ENCODE measurements at regions not wholly inside any gene's neighbourhood (a gene's known extent, or its start where the extent isn't known, plus 50 kb on each side); places are given as distances from the start of the nearest gene placed in this dataset.
"Not testable (repeated sequence)": the region's sequence is repeated elsewhere in the genome, so short reads cannot be mapped to it uniquely, and the experiment has no call there.

GRCh38 chr5:119895066-119895465 is 265.7 kb downstream of the FAM170A start:
- no peak for DNase-seq (ENCODE audit: low spot score)

GRCh38 chr5:119896826-119897536 is 267.6 kb downstream of the FAM170A start:
- DNase-seq (ENCODE audit: low spot score) = no peak

- DNase-seq (ENCODE audit: low spot score) = no peak
Observed at GRCh38 chr5:119897537-119898370, 268.4 kb downstream of the FAM170A start.

- DNase-seq (ENCODE audit: low spot score) = no peak
Observed at GRCh38 chr5:119899981-119900380, 270.6 kb downstream of the FAM170A start.

GRCh38 chr5:119902593-119902992 is 273.2 kb downstream of the FAM170A start:
- no peak for DNase-seq (ENCODE audit: low spot score)

DNA sequence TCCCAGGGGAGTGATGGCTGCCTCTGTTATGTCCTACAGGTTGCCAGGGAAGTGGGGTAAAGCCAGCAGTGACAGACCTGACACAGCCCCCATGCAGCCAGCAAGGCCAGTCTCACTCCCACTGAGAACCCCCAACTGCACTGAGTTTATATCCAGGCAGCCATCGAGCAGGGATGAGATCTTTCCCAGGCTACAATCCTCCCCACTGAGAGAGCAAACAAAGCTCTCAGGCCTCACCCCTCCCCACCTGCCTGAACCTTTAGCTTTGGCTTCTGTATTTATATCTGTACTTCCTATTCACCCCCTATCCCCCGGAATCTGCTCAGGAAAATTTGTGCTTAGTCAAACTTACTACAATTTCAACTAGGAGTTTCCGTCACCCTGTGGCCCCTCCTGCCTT is 284.1 kb downstream of the FAM170A start:
- DNase-seq (ENCODE audit: low spot score) = no peak

DNA sequence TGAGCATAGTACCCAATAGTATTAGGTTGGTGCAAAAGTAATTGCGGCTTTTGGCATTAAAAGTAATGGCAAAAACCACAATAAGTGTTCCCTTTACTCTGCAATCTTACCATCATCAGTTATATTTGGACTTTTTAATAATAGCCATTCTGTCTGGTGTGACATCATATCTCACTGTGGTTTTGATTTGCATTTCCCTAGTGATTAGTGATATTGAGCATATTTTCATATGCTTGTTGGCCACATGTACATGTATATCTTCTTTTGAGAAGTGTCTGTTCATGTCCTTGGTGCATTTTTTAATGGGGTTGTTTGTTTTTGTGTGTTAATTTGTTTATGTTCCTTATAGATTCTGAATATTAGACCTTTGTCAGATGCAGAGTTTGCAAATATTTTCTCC is 289.9 kb downstream of the FAM170A start:
- DNase-seq (ENCODE audit: low spot score) = no peak

DNA sequence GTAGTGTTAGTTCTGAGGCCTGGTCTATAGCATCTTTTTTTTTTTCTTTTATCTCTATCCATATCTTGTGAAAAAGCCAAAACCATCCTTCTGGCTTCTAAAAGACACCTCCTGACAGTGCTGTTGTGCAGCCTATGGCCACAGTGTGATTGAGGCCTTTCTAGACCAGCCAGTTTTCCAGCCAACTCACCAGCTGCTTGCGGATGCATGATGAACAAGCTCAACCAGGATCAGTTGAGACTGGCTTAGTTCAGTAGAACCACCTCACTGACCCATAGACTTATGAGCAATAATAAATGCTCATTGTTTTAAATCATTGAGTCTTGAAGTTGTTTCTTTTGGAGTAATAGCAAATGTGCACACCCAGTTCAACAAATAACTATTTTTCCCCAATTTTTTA is 296.9 kb downstream of the FAM170A start:
- DNase-seq (ENCODE audit: low spot score) = no peak

GRCh38 chr5:119928974-119929373 is 299.6 kb downstream of the FAM170A start:
- DNase-seq (ENCODE audit: low spot score) = no peak

- no peak for DNase-seq (ENCODE audit: low spot score)
Observed at GRCh38 chr5:119930490-119930889, 301.1 kb downstream of the FAM170A start.

DNA sequence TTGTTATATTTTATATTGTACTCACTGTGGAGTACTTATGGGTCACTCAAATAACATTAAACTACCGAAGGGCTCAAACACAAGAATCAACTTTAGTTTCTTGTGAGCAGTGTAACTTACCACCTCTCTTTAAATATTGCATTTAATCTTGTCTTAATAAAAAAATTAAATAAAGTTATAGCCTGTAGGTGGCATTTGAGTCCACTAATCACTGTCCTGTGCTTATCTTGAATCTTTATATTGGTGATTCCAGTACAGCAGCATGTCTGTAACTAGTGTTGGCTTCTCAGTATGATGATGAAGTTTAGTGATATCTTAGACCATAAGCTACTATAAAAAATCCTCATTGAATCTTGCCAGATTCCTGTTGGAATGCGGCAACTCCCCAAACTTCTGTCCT is 313.8 kb downstream of the FAM170A start:
- DNase-seq (ENCODE audit: low spot score) = no peak

- DNase-seq (ENCODE audit: low spot score) = no peak
Observed at GRCh38 chr5:119945691-119946090, 316.3 kb downstream of the FAM170A start.

- no peak for DNase-seq (ENCODE audit: low spot score)
Observed at GRCh38 chr5:119948162-119948561, 318.8 kb downstream of the FAM170A start.

GRCh38 chr5:119949426-119949999 is 320.2 kb downstream of the FAM170A start:
- no peak for DNase-seq (ENCODE audit: low spot score)

- no peak for DNase-seq (ENCODE audit: low spot score)
Observed at GRCh38 chr5:119951330-119951934, 322.1 kb downstream of the FAM170A start.

DNA sequence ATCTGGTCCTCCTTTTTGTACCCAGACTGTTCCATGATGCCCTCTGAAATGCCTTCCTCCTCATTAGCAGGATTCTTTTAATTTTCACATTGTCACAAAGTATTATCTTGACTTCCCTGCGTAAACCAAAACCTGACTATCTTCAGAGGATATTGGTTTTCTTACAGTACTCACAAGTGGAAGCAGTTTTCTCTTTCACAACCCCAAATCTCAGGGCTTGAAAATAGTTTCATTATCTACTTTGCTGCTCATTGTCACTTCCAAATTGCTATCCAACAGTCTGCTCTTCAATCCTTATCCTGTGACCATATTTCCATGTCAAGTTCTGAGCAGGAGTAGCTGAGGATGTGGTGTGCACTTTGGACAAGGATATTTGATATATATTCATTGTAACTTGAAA is 324.1 kb downstream of the FAM170A start:
- DNase-seq (ENCODE audit: low spot score) = no peak

DNA sequence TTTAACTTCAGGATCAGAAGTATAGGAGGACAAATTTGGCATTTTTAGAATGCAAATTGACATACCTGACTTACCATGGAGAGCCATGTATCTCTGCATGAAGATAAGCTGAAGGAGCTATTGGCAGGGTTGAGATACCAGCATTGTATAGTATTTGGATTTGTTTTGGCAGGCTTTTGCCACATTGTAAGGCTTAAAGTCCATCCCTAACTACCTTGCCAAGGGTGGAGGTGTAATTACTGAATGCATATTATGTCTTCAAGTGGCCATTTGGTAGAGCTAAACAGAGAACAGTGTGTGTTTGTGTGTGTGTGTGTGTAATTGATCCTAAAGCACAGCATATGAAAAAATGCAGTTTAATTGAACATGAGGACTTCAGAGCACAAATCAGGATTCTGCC is 324.7 kb downstream of the FAM170A start:
- no peak for DNase-seq (ENCODE audit: low spot score)

- no peak for DNase-seq (ENCODE audit: low spot score)
Observed at GRCh38 chr5:119961993-119962392, 332.6 kb downstream of the FAM170A start.

- no peak for DNase-seq (ENCODE audit: low spot score)
Observed at GRCh38 chr5:119966028-119966427, 336.7 kb downstream of the FAM170A start.

GRCh38 chr5:119968690-119969089 is 339.3 kb downstream of the FAM170A start:
- no peak for DNase-seq (ENCODE audit: low spot score)

DNA sequence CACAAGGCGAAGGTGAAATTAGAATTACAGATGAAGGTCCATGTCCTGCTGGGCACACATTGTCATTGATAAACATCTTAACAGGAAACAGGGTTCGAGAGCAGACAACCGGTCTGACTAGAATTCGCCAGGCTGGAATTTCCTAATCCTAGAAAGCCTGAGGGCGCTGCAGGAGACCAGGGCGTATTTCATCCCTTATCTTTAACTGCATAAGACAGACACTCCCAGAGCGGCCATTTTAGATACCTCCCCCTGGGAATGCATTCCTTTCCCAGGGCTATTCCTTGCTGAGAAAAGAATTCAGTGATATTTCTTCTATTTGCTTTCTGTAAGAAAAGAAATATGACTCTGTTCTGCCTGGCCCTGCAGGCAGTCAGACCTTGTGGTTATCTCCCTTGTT is 357.7 kb downstream of the FAM170A start:
- DNase-seq (ENCODE audit: low spot score) = not testable (repeated sequence)

DNA sequence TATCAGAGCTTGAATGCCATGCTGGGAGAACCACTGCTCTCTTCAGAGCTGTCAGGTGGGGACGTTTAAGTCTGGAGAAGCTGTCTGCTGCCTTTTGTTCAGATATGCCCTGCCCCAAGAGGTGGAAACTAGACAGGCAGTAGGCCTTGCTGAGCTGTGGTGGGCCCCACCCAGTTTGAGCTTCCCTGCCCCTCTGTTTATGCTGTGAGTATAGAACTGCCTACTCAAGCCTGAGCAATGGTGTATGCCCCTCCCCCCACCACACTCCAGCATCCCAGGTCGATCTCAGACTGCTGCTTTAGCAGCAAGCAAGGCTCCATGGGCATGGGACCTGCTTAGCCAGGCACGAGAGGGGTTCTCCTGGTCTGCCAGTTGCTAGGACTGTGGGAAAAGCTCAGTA is 362.3 kb downstream of the FAM170A start:
- DNase-seq (ENCODE audit: low spot score) = no peak

DNA sequence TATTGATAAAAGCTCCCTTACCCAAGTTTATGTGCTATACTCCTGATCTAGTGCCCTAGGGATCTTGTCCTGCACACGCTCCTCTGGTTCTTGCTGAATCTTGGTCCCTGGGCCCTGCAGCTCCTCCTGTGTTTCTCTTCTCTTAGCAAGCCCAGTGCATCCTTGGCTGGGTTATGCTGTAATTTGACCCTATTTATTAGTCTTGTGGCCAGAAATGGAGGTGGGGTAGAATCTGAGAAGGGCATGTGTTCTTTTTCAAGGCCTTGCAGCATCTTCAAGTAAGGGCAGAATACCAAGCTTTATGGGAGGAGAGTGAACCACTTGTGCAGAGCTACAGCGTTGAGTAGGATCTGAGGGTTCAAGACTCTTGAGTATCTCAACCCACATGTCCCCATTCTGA is 366.8 kb downstream of the FAM170A start:
- no peak for DNase-seq (ENCODE audit: low spot score)
